ENCODE measurements at regions not wholly inside any gene's neighbourhood (a gene's known extent, or its start where the extent isn't known, plus 50 kb on each side); places are given as distances from the start of the nearest gene placed in this dataset.

- no peak for DNase-seq (ENCODE audit: low read depth)
- TF ChIP-seq, protein P1, sequence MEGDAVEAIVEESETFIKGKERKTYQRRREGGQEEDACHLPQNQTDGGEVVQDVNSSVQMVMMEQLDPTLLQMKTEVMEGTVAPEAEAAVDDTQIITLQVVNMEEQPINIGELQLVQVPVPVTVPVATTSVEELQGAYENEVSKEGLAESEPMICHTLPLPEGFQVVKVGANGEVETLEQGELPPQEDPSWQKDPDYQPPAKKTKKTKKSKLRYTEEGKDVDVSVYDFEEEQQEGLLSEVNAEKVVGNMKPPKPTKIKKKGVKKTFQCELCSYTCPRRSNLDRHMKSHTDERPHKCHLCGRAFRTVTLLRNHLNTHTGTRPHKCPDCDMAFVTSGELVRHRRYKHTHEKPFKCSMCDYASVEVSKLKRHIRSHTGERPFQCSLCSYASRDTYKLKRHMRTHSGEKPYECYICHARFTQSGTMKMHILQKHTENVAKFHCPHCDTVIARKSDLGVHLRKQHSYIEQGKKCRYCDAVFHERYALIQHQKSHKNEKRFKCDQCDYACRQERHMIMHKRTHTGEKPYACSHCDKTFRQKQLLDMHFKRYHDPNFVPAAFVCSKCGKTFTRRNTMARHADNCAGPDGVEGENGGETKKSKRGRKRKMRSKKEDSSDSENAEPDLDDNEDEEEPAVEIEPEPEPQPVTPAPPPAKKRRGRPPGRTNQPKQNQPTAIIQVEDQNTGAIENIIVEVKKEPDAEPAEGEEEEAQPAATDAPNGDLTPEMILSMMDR (conservative IDR thresholded peaks at IDR 0.05; ENCODE audit: low read depth, low read length): no peak
- no peak overlapping the region for H3K4me3 ChIP-seq (ENCODE audit: low read length)
Measured at GRCh38 chr13:105338006-105338405, 1197.5 kb downstream of the EFNB2 start.

DNA sequence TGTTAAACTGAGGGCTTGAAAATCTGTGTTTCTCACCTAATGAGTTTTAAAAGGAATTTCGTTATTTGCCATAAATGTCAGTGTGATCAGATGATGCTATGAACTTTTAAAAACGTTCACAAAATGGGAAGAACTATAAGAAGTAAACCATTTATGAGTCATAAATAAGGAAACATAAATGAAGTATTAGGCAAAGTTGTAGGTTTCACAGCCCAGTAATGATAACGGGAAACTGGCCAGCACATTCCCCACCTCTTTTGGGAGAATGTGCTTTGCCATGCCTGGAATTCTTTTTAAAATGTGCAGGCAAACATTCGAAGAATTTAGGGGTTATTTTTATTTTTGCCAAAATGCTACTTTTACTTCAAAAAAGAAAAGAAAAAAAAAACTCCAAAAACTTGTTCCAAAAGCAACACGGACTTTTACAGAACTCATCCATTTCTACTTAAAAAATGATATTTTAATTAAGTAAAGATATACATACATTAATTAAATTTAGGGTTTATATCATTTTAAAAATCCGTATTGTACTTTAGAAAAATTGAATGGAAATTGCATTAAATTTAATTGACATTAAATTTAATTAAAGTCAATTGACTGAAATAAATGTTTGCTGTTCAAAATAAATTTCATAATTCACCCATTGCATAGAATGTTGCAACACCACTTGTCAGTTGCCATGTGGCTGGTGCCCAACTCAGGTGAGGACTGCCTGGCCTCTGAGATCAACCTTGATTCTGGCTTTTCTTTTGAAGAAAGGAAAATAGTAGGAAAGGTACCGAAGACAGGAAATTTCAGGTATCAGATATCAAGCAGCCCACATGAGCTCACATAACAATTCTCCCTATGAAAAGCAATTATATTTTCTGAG, 1198.5 kb downstream of the EFNB2 start:
- DNase-seq (ENCODE audit: low read depth): peak; percentile 74
- no peak overlapping the region for H3K4me3 ChIP-seq (ENCODE audit: low read length)
- TF ChIP-seq, protein P1 (conservative IDR thresholded peaks at IDR 0.05; ENCODE audit: low read depth, low read length): no peak

DNA sequence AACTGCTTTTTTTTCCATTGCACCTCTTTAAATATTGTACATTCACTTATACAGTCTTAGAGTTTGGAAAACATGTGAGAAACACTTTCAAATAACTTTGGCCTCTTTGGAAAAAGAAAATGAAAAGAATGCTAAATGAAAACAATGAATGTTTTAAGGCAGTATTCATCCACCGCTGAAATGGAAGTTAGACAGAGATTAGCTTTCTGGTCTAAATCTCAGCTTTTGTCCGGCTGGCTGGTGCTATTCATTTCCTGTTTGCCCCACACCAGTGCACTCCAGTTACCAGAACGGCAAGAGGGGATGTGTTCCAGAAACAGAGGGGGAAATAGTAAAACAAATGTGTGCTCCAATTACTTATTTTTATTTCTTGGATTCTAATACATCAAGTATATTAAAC, 1201.3 kb downstream of the EFNB2 start:
- peak; percentile 65 for DNase-seq (ENCODE audit: low read depth)
- TF ChIP-seq, protein P1 (conservative IDR thresholded peaks at IDR 0.05; ENCODE audit: low read depth, low read length): no peak
- no peak overlapping the region for H3K4me3 ChIP-seq (ENCODE audit: low read length)

DNA sequence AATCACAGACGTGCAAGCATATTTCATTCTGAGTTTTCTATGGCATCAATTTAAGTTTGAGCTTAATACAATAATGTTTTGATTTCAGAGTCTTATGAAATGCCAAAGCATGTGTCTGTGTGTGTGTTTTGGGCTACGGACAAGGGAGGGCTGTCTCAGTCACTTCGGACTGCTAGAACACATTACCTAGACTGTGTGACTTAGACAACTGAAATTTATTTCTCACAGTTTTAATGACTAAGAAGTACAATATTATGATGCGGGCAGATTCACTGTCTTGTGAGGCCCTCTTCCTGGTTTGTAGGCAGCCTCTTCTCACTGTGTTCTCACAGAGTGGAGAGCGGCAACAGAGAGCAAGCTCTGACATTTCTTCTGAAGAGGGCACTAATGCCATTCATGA, 1202.0 kb downstream of the EFNB2 start:
- DNase-seq (ENCODE audit: low read depth): no peak
- TF ChIP-seq, protein P1 (conservative IDR thresholded peaks at IDR 0.05; ENCODE audit: low read depth, low read length): no peak
- H3K4me3 ChIP-seq (ENCODE audit: low read length): no peak overlapping the region

DNA sequence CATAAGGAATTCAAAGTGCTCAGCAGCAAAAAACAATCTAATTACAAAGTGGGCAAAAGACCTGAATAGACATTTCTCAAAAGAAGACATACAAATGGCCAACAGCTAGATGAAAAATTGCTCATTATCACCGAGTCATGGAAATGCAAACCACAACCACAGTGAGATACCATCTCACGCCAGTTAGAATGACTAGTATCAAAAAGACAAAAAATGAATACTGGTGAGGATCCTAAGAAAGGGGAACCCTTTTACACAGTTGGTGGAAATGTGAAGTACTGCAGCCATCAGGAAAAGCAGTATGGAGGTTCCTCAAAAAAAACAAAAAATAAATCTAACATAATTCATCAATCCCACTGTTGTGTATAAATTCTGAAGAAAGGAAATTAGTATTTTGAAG, 1206.1 kb downstream of the EFNB2 start:
- DNase-seq (ENCODE audit: low read depth): no peak
- no peak overlapping the region for H3K4me3 ChIP-seq (ENCODE audit: low read length)
- TF ChIP-seq, protein P1 (conservative IDR thresholded peaks at IDR 0.05; ENCODE audit: low read depth, low read length): no peak

DNA sequence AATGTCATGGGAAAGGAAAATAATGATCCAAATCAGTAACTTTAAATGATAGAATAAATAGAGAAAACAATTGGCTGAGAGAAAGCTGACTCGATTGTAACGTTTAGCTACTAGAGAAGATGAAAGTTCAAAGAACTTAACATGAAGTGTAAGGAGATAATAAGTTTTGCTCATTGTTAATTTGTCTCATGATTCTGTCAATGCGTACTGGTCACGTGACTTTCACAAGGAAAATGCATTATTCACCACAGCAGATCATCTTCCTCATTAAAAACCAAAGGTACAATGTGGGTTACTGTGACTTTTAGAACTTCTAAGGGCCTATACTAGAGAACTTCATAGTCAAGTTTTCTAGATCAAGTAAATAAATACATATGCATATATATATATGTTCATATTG, 1207.2 kb downstream of the EFNB2 start:
- H3K4me3 ChIP-seq (ENCODE audit: low read length): no peak overlapping the region
- DNase-seq (ENCODE audit: low read depth): no peak
- TF ChIP-seq, protein P1 (conservative IDR thresholded peaks at IDR 0.05; ENCODE audit: low read depth, low read length): no peak

DNA sequence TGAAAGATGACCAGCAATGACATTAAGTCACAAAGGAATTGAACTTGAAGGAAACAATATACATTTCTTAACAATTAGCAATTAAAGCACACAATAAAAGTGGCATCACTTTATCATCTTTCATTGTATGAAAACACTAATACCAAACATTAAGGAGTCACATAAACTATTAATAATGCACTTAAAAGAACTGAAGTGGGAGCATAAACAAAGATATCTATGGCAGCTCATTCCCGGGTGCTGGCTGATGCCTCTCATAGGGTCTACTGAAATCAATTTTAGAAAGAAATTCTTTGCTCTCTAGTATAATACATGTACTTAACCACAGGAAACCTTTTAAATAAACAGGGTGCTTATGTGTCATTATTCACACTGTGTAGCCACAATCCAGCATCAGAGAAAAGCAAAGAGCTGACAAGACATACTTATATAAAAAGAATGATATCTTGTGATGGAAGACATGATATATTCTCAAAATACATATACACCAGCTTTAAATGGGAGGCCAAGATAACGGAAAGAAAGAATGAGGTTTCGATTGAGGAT, 1207.8 kb downstream of the EFNB2 start:
- H3K4me3 ChIP-seq (ENCODE audit: low read length): no peak overlapping the region
- TF ChIP-seq, protein P1 (conservative IDR thresholded peaks at IDR 0.05; ENCODE audit: low read depth, low read length): no peak
- no peak for DNase-seq (ENCODE audit: low read depth)

All from retinal pigment epithelial cell (primary cell).